C4-2B (cell line): ENCODE measurements at regions not wholly inside any gene's neighbourhood (a gene's known extent, or its start where the extent isn't known, plus 50 kb on each side); places are given as distances from the start of the nearest gene placed in this dataset.

Experiments
- CTCF ChIP-seq: fragments of 450-650 bp; conservative IDR thresholded peaks from 2 replicates; pipeline ENCODE4 v1.5.1; 2017; ENCODE audit warnings: mild to moderate bottlenecking
- ZFX ChIP-seq: fragments of 450-650 bp; IDR thresholded peaks from 2 replicates; pipeline ENCODE4 v1.6.1; 2017

- TF ChIP-seq CTCF (no peak), ZFX (no peak)
Measured at GRCh38 chr5:159777049-159777660, 139.1 kb upstream of the ADRA1B start.
